ENCODE measurements at regions not wholly inside any gene's neighbourhood (a gene's known extent, or its start where the extent isn't known, plus 50 kb on each side); places are given as distances from the start of the nearest gene placed in this dataset.

- Histone ChIP-seq H3K27ac (no peak overlapping the region), H3K36me3 (no peaks in the 10 kb centered on the region), H3K4me1 (peaks cover 4 to 5% of the 10 kb centered on the region in 2 donors), H3K4me3 (replicated peaks in 1 of 3) (no peak overlapping the region), H3K27me3 (no peaks in the 10 kb centered on the region), H3K9me3 (no peaks in the 10 kb centered on the region)
- 73 to 88% methylated on average over 6 of the region's 6 CpGs for WGBS, 2 donors
- intact Hi-C loops (cut with DNase I): no loop called here
- no peak for DNase-seq
- TF ChIP-seq CTCF (IDR thresholded peaks at IDR 0.05) (no peak), POLR2A (IDR thresholded peaks at IDR 0.05) (no peak)
These were observed 137.2 kb upstream of the GSC start for GRCh38 chr14:94906991-94907587.

- Histone ChIP-seq H3K4me1 (peaks cover 4 to 5% of the 10 kb centered on the region in 2 donors), H3K4me3 (replicated peaks in 1 of 3) (no peak overlapping the region), H3K27ac (no peak overlapping the region), H3K9me3 (no peaks in the 10 kb centered on the region), H3K27me3 (no peaks in the 10 kb centered on the region), H3K36me3 (no peaks in the 10 kb centered on the region)
- intact Hi-C loops (cut with DNase I): no loop called here
- DNase-seq: no peak
- 93 to 100% methylated on average over 4 of the region's 4 CpGs for WGBS, 2 donors
- TF ChIP-seq CTCF (IDR thresholded peaks at IDR 0.05) (no peak), POLR2A (IDR thresholded peaks at IDR 0.05) (no peak)
These were observed 136.7 kb upstream of the GSC start for GRCh38 chr14:94906577-94906976.

GRCh38 chr14:94904636-94905035 is 134.7 kb upstream of the GSC start:
- Histone ChIP-seq H3K36me3 (no peaks in the 10 kb centered on the region), H3K27ac (no peak overlapping the region), H3K4me1 (peaks cover 0 to 1% of the 10 kb centered on the region in 2 donors), H3K4me3 (replicated peaks in 1 of 3) (no peak overlapping the region), H3K27me3 (no peaks in the 10 kb centered on the region), H3K9me3 (no peaks in the 10 kb centered on the region)
- DNase-seq: no peak
- WGBS, 2 donors: 82 to 86% methylated on average over 4 of the region's 4 CpGs
- TF ChIP-seq POLR2A (IDR thresholded peaks at IDR 0.05) (no peak), CTCF (IDR thresholded peaks at IDR 0.05) (no peak)
- intact Hi-C loops (cut with DNase I): no loop called here

- 97 to 98% methylated on average over 3 of the region's 3 CpGs for WGBS, 2 donors
These were observed 134.0 kb upstream of the GSC start for GRCh38 chr14:94903883-94904282.

More at GRCh38 chr14:94903883-94904282, 134.0 kb upstream of the GSC start:
- TF ChIP-seq CTCF (IDR thresholded peaks at IDR 0.05) (no peak), POLR2A (IDR thresholded peaks at IDR 0.05) (no peak)
- no peak for DNase-seq
- no peaks in the 10 kb centered on the region for H3K27me3 ChIP-seq
- H3K4me3 ChIP-seq (replicated peaks in 1 of 3): no peak overlapping the region
- no peaks in the 10 kb centered on the region for H3K9me3 ChIP-seq
- no peaks in the 10 kb centered on the region for H3K36me3 ChIP-seq
- intact Hi-C loops (cut with DNase I): no loop called here
- no peaks in the 10 kb centered on the region for H3K4me1 ChIP-seq
- H3K27ac ChIP-seq: no peak overlapping the region

Data from thyroid gland (tissue), 4 donors.